ENCODE measurements at regions not wholly inside any gene's neighbourhood (a gene's known extent, or its start where the extent isn't known, plus 50 kb on each side); places are given as distances from the start of the nearest gene placed in this dataset.

DNA sequence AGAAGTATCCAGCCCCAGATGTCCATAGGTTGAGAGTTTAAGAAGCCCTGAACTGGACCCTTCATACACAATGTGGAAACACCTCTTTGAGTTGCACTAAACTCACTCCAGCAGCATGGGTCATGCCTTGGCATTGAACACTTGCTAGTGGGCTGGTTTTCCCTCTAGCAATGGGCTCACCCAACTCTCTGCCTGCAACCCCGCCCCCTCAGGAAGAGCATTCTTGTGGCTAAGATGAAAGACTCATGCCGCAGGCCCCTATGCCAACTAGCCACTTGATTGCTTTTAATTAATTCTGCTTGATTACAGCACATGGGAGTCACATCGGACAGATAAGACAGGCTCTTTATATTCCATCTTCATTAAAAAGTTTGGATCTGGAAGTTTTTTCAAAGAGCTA is 136.5 kb upstream of the GJB5 start:
- TF ChIP-seq, protein P1, sequence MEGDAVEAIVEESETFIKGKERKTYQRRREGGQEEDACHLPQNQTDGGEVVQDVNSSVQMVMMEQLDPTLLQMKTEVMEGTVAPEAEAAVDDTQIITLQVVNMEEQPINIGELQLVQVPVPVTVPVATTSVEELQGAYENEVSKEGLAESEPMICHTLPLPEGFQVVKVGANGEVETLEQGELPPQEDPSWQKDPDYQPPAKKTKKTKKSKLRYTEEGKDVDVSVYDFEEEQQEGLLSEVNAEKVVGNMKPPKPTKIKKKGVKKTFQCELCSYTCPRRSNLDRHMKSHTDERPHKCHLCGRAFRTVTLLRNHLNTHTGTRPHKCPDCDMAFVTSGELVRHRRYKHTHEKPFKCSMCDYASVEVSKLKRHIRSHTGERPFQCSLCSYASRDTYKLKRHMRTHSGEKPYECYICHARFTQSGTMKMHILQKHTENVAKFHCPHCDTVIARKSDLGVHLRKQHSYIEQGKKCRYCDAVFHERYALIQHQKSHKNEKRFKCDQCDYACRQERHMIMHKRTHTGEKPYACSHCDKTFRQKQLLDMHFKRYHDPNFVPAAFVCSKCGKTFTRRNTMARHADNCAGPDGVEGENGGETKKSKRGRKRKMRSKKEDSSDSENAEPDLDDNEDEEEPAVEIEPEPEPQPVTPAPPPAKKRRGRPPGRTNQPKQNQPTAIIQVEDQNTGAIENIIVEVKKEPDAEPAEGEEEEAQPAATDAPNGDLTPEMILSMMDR (IDR thresholded peaks at IDR 0.05), result no peak
- DNase-seq (ENCODE audit: low spot score) (no peak), ATAC-seq (ENCODE audit: low FRiP score) (no peak)

DNA sequence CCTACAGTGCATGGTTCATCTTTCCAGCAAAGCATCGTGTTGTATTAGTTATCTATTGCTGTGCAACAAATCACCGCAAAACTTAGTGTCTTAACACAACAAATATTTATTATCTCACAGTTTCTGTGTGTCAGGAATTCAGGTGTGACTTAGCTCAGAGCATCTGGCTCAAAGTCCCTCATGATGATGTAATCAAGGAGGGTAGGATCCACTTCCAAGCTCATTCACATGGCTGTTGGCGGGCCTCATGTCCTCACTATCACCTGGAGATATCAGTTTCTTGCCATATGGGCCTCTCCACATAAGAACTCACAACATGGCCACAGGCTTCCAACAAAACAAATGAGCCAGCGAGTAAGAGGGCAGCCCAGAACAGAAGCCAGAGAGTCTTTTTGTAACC is 135.6 kb upstream of the GJB5 start:
- ATAC-seq (ENCODE audit: low FRiP score), result no peak
- TF ChIP-seq, protein P1 (IDR thresholded peaks at IDR 0.05), result no peak
- DNase-seq (ENCODE audit: low spot score), result no peak

DNA sequence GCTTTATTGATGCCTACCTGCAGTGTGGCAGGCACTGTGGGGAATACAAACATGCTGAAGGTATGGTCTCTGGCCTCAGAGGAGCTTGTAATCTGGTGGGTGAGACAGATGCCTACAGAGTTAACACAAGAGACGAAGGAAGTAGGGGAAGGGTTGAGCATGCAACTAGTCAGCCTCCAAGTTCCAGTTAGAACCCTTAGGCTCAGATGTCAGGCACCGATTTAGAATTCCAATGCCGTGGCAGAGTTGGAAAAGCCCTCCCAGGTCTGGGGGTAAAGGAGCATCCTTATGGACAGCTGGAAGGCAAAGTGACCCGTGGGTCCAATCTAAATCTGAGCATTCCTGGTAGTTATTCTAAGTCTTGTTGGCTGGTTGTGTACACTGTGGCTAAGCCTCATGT is 132.9 kb upstream of the GJB5 start:
- DNase-seq (ENCODE audit: low spot score) (no peak), ATAC-seq (ENCODE audit: low FRiP score) (no peak)
- TF ChIP-seq, protein P1 (IDR thresholded peaks at IDR 0.05), result no peak

DNA sequence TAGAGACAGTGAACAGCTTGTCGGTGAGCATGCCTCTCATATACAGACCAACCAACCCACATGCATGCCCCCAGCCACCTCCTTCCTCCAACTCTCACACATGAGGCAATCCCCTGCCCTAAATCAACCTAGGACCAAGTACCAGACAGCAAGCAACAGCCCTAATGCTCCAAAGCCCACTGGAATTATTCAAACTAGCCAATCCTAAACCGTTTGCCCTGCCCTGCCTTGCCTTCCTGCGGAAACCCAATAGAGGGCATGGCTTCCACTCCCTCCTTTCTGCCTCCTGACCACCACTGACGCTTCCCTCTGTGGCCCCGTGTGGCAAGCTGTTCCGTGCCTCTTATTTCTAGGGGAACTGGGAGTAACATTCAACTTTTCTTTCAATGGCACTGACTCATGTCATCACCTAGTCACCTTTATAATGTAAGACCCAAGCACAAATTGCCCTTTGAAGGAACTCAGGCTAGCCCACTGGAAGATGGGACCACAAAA is 129.3 kb upstream of the GJB5 start:
- ATAC-seq (ENCODE audit: low FRiP score), result no peak
- DNase-seq (ENCODE audit: low spot score), result no peak
- TF ChIP-seq, protein P1 (IDR thresholded peaks at IDR 0.05), result no peak

DNA sequence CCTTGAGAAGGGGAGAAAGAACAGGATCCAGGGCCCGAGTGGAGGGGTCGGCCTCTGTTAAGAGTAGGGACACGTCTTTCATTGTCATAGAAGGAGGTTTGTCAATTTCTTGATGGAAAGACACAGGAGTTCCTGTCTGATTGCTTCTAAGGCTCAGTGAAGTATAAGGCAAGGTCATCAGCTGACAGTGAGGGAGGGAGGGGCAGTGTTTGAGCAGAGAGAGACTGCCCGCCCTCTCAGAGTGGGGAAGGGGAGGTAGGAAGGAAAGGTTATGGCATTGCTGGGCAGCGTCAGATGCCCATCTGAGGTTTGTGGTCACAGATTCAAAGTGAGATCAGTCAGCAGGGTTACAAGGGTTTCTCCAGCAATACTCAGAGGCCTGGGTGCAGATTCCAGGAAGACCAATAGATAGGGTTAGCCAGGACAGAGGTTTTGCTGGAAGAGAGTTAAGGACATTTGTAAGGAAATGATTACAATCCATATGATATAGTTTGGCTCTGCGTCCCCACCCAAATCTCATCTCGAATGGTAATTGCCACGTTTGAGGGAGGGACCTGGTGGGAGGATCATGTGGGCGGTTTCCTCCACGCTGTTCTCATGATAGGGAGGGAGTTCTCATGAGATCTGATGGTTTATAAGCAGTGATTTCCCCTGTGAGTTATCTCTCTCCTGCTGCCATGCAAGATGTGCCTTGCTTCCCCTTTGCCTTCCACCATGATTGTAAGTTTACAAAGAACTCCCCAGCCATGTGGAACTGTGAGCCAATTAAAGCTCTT is 127.2 kb upstream of the GJB5 start:
- TF ChIP-seq, protein P1 (IDR thresholded peaks at IDR 0.05), result no peak
- DNase-seq (ENCODE audit: low spot score) (no peak), ATAC-seq (ENCODE audit: low FRiP score) (no peak)

DNA sequence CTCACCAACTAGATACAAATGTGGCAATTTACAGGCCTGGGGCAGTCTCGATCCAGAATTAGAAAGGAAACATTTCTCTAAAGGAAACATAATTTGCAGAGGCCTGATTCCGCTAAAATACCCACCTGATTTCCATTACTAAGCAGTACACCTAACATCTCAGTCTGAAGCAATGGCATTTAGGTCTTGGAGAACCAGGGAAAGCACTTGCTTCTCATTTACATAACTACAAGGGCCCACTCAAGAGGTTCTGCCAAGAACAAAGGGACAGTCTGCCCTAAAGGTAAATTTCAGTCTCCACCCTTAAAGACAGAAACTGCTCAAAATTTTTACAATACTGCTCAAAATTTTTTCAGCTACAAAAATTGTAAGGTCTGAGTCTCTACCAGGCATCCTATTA is 123.7 kb upstream of the GJB5 start:
- ATAC-seq (ENCODE audit: low FRiP score) (no peak), DNase-seq (ENCODE audit: low spot score) (no peak)
- TF ChIP-seq, protein P1 (IDR thresholded peaks at IDR 0.05), result no peak

DNA sequence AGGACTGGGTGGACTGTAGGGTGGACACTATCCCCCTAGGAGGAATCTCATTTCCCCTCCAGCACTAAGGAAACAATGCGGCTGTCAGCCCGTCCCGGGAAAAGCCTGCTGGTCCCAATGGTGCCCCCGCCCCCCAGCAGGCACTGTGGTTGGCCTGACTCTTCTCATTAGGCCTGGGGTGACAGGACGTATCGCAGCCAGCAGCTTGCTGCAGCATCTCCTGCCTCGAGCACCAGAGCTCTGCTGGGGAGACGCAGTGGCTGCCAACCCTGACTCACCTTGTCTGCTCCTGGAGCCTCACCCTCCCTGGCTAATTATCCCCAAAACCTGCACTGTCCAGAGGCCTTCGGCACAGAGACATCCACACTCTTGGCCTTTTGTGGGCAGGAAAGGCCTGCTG is 115.1 kb upstream of the GJB5 start:
- no peak for ATAC-seq (ENCODE audit: low FRiP score)
- TF ChIP-seq, protein P1 (IDR thresholded peaks at IDR 0.05), result no peak
- DNase-seq (ENCODE audit: low spot score), result no peak

Measured in omental fat pad (tissue), 3 donors.